ENCODE measurements at regions not wholly inside any gene's neighbourhood (a gene's known extent, or its start where the extent isn't known, plus 50 kb on each side); places are given as distances from the start of the nearest gene placed in this dataset.

GRCh38 chr5:58240322-58240721 is 219.6 kb downstream of the PLK2 start:
- POLR2A ChIA-PET: no interaction called here
- TF ChIP-seq ARNT (IDR thresholded peaks at IDR 0.05) (no peak), SP1 (IDR thresholded peaks at IDR 0.05) (no peak), LEF1 (IDR thresholded peaks at IDR 0.05; ENCODE audit: borderline replicate concordance) (no peak), BHLHE40 (IDR thresholded peaks at IDR 0.05; ENCODE audit: borderline replicate concordance) (no peak), PKNOX1 (IDR thresholded peaks at IDR 0.05) (no peak), ZNF384 (IDR thresholded peaks at IDR 0.05) (no peak), FOXK2 (IDR thresholded peaks at IDR 0.05) (no peak), FOXA1 (IDR thresholded peaks at IDR 0.05) (no peak), CTBP1 (IDR thresholded peaks at IDR 0.05; ENCODE audit: borderline replicate concordance) (no peak), FOXM1 (IDR thresholded peaks at IDR 0.05; ENCODE audit: borderline replicate concordance) (no peak), L3MBTL2 (conservative IDR thresholded peaks at IDR 0.05) (no peak), NFRKB (IDR thresholded peaks at IDR 0.05) (no peak), HDGF (IDR thresholded peaks at IDR 0.05; ENCODE audit: borderline replicate concordance) (no peak), ELF4 (IDR thresholded peaks at IDR 0.05) (no peak), SUZ12 (IDR thresholded peaks at IDR 0.05) (no peak), TARDBP (IDR thresholded peaks at IDR 0.05) (no peak)
- CTCF ChIA-PET: no interaction called here
- DNase-seq (ENCODE audit: extremely low spot score): no peak

GRCh38 chr5:58239731-58240130 is 220.2 kb downstream of the PLK2 start:
- CTCF ChIA-PET: no interaction called here
- POLR2A ChIA-PET: no interaction called here
- no peak for DNase-seq (ENCODE audit: extremely low spot score)
- TF ChIP-seq FOXM1 (IDR thresholded peaks at IDR 0.05; ENCODE audit: borderline replicate concordance) (no peak), NFRKB (IDR thresholded peaks at IDR 0.05) (no peak), ARNT (IDR thresholded peaks at IDR 0.05) (no peak)

- POLR2A ChIA-PET: no interaction called here
- DNase-seq (ENCODE audit: extremely low spot score): no peak
- CTCF ChIA-PET: no interaction called here
These were observed 220.8 kb downstream of the PLK2 start for GRCh38 chr5:58239045-58239444.

GRCh38 chr5:58236498-58236897 is 223.4 kb downstream of the PLK2 start:
- DNase-seq (ENCODE audit: extremely low spot score): no peak
- no peak for TF ChIP-seq BHLHE40 (IDR thresholded peaks at IDR 0.05; ENCODE audit: borderline replicate concordance)
- no peak for TF ChIP-seq LEF1 (IDR thresholded peaks at IDR 0.05; ENCODE audit: borderline replicate concordance)
- ChIA-PET POLR2A (no interaction called here), CTCF (no interaction called here)

More at GRCh38 chr5:58239045-58239444, 220.8 kb downstream of the PLK2 start:
- TF ChIP-seq NFRKB (IDR thresholded peaks at IDR 0.05): no peak
- TF ChIP-seq L3MBTL2 (conservative IDR thresholded peaks at IDR 0.05): no peak
- TF ChIP-seq FOXK2 (IDR thresholded peaks at IDR 0.05): no peak
- no peak for TF ChIP-seq BHLHE40 (IDR thresholded peaks at IDR 0.05; ENCODE audit: borderline replicate concordance)
- TF ChIP-seq ELF4 (IDR thresholded peaks at IDR 0.05): no peak
- TF ChIP-seq ARNT (IDR thresholded peaks at IDR 0.05): no peak

- POLR2A ChIA-PET: no interaction called here
- DNase-seq (ENCODE audit: extremely low spot score): no peak
- CTCF ChIA-PET: no interaction called here
- TF ChIP-seq HDGF (IDR thresholded peaks at IDR 0.05; ENCODE audit: borderline replicate concordance): no peak
- TF ChIP-seq BHLHE40 (IDR thresholded peaks at IDR 0.05; ENCODE audit: borderline replicate concordance): no peak
- no peak for TF ChIP-seq SP1 (IDR thresholded peaks at IDR 0.05)
- TF ChIP-seq TARDBP (IDR thresholded peaks at IDR 0.05): no peak
- TF ChIP-seq FOXM1 (IDR thresholded peaks at IDR 0.05; ENCODE audit: borderline replicate concordance): no peak
- no peak for TF ChIP-seq ZNF384 (IDR thresholded peaks at IDR 0.05)
- no peak for TF ChIP-seq PKNOX1 (IDR thresholded peaks at IDR 0.05)
- TF ChIP-seq NFRKB (IDR thresholded peaks at IDR 0.05): no peak
- no peak for TF ChIP-seq FOXK2 (IDR thresholded peaks at IDR 0.05)
- no peak for TF ChIP-seq SUZ12 (IDR thresholded peaks at IDR 0.05)
- no peak for TF ChIP-seq LEF1 (IDR thresholded peaks at IDR 0.05; ENCODE audit: borderline replicate concordance)
- TF ChIP-seq CTBP1 (IDR thresholded peaks at IDR 0.05; ENCODE audit: borderline replicate concordance): no peak
These were observed 224.6 kb downstream of the PLK2 start for GRCh38 chr5:58235299-58235698.

GRCh38 chr5:58232130-58232529 is 227.8 kb downstream of the PLK2 start:
- CTCF ChIA-PET: no interaction called here
- TF ChIP-seq BHLHE40 (IDR thresholded peaks at IDR 0.05; ENCODE audit: borderline replicate concordance) (no peak), L3MBTL2 (conservative IDR thresholded peaks at IDR 0.05) (no peak), HDGF (IDR thresholded peaks at IDR 0.05; ENCODE audit: borderline replicate concordance) (no peak), SP1 (IDR thresholded peaks at IDR 0.05) (no peak), FOXK2 (IDR thresholded peaks at IDR 0.05) (no peak), ELF4 (IDR thresholded peaks at IDR 0.05) (no peak), PKNOX1 (IDR thresholded peaks at IDR 0.05) (no peak), CTBP1 (IDR thresholded peaks at IDR 0.05; ENCODE audit: borderline replicate concordance) (no peak)

GRCh38 chr5:58231041-58231440 is 228.8 kb downstream of the PLK2 start:
- ChIA-PET POLR2A (no interaction called here), CTCF (no interaction called here)
- no peak for TF ChIP-seq FOXA1 (IDR thresholded peaks at IDR 0.05)
- TF ChIP-seq TARDBP (IDR thresholded peaks at IDR 0.05): no peak
- TF ChIP-seq LEF1 (IDR thresholded peaks at IDR 0.05; ENCODE audit: borderline replicate concordance): no peak
- no peak for TF ChIP-seq ARNT (IDR thresholded peaks at IDR 0.05)
- TF ChIP-seq FOXM1 (IDR thresholded peaks at IDR 0.05; ENCODE audit: borderline replicate concordance): no peak
- TF ChIP-seq FOXK2 (IDR thresholded peaks at IDR 0.05): no peak
- no peak for TF ChIP-seq NFRKB (IDR thresholded peaks at IDR 0.05)
- TF ChIP-seq CTBP1 (IDR thresholded peaks at IDR 0.05; ENCODE audit: borderline replicate concordance): no peak
- no peak for TF ChIP-seq SUZ12 (IDR thresholded peaks at IDR 0.05)
- no peak for DNase-seq (ENCODE audit: extremely low spot score)

More at GRCh38 chr5:58232130-58232529, 227.8 kb downstream of the PLK2 start:
- POLR2A ChIA-PET: no interaction called here
- no peak for DNase-seq (ENCODE audit: extremely low spot score)
